Tibial nerve (tissue), 4 donors: ENCODE measurements at regions not wholly inside any gene's neighbourhood (a gene's known extent, or its start where the extent isn't known, plus 50 kb on each side); places are given as distances from the start of the nearest gene placed in this dataset.

ENCODE experiments used
- EP300 ChIP-seq, 2 donors: sonication (generic); formaldehyde crosslinking; IDR thresholded peaks; one replicate each; pipeline ENCODE4 v1.6.1; 2017; ENCODE audit warnings: antibody characterized with exemption in 2 of 2, mild to moderate bottlenecking in 1 of 2
- POLR2A ChIP-seq, 2 donors: fragments of 450-650 bp; IDR thresholded peaks; one replicate each; pipeline ENCODE4 v1.6.1; 2017; ENCODE audit warnings: antibody characterized with exemption in 2 of 2, mild to moderate bottlenecking in 2 of 2, moderate library complexity in 2 of 2
- TF ChIP-seq, protein P1 (sequence below), 5 experiments: fragments of 200-600 bp in 3 of 5; fragments of 450-650 bp in 2 of 5; sonication (generic) in 3 of 5; IDR thresholded peaks; one replicate each; pipeline ENCODE4 v1.5.1; 2016 to 2019; ENCODE audit warnings: antibody characterized with exemption in 5 of 5, mild to moderate bottlenecking in 3 of 5, moderate library complexity in 2 of 5

DNA sequence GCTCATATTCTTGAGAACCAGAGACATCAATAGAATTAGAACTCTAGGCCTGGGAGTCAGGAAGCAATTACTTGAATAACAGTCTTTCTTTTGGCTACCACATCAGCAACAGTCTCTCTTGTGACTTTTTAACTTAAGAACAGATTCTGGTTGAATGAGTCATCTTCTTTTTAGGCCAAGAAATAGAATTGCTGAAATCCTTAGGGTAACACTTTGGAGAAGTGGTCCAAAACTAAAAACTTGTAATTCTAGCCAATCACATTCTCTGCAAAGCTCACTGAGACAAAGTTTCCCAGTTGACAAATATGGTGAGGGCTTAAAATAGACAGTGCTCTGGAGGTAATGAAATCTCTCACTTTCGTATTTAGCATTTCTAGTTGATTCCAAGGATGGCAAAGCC lies 238.0 kb downstream of the SHOX2 start:
- TF ChIP-seq POLR2A (IDR thresholded peaks at IDR 0.05) (no peak), EP300 (IDR thresholded peaks at IDR 0.05) (peak in 1 of 2 donors; percentile 61)
- TF ChIP-seq, protein P1, sequence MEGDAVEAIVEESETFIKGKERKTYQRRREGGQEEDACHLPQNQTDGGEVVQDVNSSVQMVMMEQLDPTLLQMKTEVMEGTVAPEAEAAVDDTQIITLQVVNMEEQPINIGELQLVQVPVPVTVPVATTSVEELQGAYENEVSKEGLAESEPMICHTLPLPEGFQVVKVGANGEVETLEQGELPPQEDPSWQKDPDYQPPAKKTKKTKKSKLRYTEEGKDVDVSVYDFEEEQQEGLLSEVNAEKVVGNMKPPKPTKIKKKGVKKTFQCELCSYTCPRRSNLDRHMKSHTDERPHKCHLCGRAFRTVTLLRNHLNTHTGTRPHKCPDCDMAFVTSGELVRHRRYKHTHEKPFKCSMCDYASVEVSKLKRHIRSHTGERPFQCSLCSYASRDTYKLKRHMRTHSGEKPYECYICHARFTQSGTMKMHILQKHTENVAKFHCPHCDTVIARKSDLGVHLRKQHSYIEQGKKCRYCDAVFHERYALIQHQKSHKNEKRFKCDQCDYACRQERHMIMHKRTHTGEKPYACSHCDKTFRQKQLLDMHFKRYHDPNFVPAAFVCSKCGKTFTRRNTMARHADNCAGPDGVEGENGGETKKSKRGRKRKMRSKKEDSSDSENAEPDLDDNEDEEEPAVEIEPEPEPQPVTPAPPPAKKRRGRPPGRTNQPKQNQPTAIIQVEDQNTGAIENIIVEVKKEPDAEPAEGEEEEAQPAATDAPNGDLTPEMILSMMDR (IDR thresholded peaks at IDR 0.05) = no peak
